H1 (cell line): ENCODE measurements at regions not wholly inside any gene's neighbourhood (a gene's known extent, or its start where the extent isn't known, plus 50 kb on each side); places are given as distances from the start of the nearest gene placed in this dataset.

ENCODE experiments used
- TF ChIP-seq, protein P1 (sequence below), 3 experiments: IDR thresholded peaks; 1 replicate in 2 of 3; 2 replicates in 1 of 3; pipeline versions ENCODE4 v1.5.1 to v1.6.1; 2011; ENCODE audit warnings: low read length in 3 of 3, mild to moderate bottlenecking in 3 of 3, inconsistent platforms in 2 of 3, low read depth in 1 of 3, moderate library complexity in 1 of 3; ENCODE audit not compliant: insufficient read depth in 1 of 3; ENCODE audit errors: control extremely low read depth in 1 of 3

DNA sequence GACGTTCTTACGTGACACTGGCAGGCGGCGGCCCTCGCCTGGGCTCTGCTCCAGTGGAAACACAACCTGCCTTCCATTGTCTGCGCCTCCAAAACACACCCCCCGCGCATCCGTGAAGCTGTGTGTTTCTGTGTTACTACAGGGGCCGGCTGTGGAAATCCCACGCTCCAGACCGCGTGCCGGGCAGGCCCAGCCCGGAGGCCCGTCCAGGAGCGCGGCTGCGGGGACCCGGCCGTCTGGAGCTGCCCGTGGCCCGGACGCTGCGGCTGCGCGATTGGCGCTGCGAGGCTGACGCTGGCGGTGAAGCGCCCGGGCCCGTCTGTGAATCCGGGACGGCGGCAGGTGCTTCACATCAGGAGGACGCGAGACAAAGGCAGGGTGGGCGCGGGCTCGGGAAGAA is 670.3 kb upstream of the SALL3 start (continued):
- TF ChIP-seq, protein P1, sequence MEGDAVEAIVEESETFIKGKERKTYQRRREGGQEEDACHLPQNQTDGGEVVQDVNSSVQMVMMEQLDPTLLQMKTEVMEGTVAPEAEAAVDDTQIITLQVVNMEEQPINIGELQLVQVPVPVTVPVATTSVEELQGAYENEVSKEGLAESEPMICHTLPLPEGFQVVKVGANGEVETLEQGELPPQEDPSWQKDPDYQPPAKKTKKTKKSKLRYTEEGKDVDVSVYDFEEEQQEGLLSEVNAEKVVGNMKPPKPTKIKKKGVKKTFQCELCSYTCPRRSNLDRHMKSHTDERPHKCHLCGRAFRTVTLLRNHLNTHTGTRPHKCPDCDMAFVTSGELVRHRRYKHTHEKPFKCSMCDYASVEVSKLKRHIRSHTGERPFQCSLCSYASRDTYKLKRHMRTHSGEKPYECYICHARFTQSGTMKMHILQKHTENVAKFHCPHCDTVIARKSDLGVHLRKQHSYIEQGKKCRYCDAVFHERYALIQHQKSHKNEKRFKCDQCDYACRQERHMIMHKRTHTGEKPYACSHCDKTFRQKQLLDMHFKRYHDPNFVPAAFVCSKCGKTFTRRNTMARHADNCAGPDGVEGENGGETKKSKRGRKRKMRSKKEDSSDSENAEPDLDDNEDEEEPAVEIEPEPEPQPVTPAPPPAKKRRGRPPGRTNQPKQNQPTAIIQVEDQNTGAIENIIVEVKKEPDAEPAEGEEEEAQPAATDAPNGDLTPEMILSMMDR (IDR thresholded peaks at IDR 0.05; ENCODE audit: control extremely low read depth in 1 of 3, insufficient read depth in 1 of 3, low read depth in 1 of 3, low read length in 3 of 3) = no peak
